CD4-positive, alpha-beta T cell treated with Interleukin-21 for 1 hour (primary cell): ENCODE measurements at regions not wholly inside any gene's neighbourhood (a gene's known extent, or its start where the extent isn't known, plus 50 kb on each side); places are given as distances from the start of the nearest gene placed in this dataset.

Experiments
- DNase-seq: peaks from one replicate; pipeline ENCODE4 v3.0.0-alpha.2; 2020

DNA sequence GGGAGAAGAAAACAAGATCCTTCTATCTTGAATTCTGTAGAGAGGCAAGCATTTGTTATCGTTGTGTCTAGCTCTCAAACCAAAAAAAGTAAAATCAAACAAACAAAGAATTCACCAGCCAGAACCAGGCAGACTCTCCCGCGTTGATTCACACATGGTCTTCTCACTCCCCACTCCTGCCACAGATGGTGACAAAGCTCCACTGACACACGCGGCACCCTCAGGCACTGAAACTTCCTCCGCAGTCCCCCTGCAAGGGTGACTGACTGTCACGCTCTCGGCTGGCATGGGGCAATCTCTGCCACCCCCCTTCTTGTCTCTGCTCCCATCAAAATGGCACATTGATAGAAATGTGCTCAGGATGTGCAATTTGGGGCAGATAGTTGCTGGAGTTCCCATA lies 304.9 kb downstream of the DHX15 start:
- DNase-seq: no peak

DNA sequence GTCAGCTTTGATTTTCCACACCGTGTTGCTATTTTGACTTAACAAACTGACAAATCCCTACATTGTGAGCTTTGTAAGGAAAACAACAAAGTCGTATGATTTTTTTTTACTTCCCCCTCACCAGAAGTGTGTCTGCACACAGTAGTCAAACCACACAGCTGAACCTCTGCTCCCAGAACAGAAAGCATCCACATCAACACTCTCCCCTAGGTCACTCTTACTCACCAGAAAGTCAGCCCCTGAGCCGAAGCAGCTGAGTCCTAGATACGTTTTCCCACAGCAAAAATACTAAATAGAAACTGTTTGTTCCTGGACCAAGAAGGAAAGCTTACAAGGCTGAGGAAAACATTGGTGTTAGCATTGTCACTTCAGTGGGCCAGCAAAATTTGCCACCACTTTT lies 305.7 kb downstream of the DHX15 start:
- no peak for DNase-seq

DNA sequence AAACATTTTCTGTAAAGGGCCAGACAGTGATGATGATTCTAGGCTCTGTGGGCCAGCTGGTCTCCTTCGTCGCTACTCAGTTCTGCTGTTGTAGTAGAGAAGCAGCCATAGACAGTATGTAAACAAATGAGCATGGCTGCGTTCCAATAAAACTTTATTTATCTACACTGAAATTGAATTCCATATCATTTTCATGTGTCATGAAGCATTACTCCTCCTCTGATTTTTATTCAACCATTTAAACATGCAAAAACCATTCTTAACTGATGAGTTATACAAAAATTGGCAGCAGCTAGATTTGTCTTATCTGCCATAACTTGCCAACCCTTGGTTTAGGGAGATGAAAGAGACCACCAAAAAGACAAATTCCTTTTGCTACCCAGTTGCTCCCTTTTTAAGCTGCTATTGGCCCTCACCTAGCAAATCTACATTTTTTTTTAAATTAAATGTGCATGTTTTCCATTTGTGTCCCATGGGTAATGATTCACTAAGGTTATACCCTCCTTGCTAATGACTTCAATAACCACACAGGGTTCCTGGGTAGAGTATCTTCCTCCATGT lies 309.9 kb downstream of the DHX15 start:
- DNase-seq: no peak

DNA sequence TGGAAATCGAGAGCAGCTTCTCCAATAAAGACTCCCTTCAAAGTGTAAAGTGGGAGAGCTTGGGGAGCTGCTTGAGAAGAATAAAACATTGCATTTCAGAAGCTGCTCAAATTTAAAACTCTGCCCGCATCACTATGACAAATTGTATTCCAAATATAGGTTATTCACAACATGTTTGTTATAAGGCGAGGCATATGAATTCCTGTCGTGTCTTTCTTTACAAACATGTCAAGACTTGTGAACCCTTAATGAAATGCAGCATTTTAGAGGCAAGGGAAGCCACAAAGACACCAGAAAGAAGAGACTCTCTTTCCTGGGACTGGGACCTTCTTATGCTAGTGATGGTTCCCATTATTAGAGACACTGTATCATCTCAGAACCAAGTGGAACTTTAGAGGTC lies 311.2 kb downstream of the DHX15 start:
- DNase-seq: no peak

DNA sequence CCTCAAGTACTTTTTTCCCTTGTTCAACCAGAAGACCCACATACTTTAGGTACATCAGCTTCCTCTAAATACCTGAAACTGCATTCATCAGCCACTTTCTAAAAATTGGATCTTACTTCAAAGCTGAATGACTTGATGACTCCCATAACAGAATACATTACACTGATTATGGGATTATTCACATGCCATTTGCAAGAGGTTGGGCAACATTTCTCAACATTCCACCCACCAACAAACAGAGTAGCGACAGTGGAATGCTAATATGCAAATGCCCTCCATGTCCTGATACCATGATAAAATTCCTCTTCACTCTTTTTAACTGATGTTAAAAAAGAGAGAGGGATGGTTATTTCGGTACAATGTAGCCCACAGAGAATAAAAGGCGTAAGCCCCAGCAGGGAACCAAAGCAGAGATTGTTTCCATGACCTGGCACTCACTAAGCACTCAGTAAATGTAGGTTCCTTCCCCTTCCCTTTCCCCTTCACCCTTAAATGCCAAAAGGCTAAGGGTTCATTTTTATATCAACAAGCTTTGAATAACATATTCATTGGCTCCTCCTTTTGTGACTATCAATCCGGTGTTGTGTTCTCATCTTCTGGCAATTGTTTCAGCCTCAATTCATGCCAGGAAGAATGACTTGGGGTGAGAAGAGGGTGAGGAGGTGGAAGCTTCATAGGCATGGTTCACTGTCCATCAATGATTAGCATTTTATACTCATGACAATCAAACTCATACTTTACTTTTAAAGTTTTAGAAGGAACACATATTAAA lies 317.2 kb downstream of the DHX15 start:
- DNase-seq: no peak

DNA sequence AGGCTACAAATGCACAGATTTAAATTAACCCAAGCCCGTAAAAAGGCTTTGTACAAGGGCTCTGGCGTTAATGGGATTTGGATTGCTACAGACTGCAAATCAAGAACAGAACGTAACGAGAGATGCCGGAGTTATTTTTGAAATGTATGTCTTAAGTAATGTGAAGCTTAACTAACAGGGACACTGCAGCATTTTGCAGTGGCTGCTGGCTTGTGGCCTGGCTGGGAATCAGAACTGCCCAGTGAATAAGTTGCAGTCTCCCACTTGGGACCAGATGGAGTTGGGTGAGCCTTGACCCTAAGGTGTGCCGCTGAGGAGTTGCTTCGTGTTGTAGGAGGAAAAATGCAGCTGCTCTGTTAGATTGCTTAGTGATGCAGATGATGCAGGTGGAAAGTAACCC lies 318.4 kb downstream of the DHX15 start:
- no peak for DNase-seq

DNA sequence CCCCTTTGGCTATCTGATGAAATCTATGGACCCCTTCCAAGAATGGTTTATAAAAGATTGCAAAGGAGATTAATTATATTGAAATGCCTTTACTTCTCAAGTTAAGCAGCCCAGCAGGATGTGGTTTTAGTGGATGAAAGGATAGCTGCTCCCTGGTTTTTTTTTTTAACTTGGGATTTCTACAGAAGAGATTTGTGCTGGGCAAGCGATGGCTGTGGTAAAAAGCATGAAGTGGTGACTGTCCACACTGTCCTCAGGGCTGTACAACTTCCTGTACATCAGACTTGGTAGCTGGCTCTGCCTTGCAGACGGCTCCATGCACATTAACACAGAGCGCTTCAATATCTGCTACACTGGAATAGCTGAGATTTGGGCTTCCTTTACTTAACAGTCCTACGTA lies 321.7 kb downstream of the DHX15 start:
- no peak for DNase-seq

DNA sequence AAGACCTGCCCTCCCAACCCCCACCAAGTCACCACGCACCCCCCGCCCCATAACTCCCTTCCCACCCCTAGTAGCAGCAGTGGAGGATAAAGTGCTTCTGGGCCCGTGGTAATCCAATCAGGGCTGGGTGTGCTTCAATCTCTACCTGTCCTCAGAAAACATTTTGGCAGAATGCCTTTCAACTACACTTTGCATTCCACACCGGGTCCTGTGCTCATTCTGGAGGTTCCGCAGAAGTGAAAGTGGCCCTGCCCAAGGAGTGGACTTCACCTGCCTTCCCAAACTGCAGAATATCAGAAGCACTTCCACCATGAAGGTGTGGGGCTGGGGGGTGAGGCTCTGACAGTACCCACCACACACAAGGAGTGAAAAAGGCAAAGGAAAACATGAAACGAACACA lies 322.3 kb downstream of the DHX15 start:
- DNase-seq: no peak

DNA sequence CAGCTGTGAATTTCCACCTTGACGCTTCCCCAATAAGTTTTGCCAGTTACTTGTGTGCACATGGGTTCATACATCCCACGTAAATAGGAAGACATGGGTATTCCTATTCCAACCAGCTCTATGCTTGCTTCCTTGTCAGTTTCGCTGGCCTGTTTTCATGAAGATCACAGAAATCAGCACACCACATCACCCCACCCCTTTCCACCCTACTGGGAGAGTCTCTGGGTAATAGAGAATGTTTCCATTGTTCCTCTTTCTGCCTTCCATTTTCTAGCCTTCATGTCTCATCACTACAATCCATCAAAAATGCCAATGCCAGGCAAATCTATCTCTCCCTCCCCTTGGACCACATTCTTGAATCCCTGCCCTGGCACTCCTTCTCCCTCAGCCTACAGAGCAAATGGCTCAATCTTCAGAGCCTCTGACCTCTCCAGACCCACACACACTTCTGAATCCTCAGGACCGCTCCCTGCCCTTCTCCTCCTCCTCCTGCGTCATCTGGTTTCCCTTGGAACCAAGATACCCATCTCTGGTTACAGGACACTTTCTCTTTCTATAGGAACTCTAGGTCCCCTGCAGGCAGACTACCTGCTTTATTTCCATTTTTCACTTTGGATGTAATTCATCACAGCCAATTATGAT lies 323.3 kb downstream of the DHX15 start:
- no peak for DNase-seq

DNA sequence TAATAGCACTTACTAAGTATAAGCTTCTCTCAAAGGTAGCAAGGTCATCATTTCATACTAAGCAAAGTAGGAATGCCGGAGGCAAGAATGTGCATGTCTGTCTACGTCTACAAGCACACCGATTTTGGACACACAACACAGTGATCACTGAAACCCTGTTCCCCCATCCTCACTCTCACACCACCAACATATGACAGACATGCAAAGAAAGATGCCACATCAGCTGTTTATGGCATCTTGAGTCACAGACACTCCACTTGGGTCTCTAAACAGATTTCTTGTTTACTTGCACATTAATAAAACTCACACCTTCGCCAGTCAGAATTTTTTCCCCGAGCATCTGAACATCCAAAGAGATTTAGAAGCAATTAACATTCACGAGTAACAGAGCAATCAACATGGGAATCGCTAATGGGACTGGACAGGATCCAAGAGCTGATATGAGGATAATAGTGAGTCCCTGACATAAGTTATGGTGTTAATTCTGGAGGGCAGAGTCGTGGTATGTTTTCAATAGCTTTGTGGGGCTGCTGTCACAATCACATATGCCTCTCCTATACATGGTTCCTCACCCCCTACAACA lies 324.1 kb downstream of the DHX15 start:
- DNase-seq: no peak

DNA sequence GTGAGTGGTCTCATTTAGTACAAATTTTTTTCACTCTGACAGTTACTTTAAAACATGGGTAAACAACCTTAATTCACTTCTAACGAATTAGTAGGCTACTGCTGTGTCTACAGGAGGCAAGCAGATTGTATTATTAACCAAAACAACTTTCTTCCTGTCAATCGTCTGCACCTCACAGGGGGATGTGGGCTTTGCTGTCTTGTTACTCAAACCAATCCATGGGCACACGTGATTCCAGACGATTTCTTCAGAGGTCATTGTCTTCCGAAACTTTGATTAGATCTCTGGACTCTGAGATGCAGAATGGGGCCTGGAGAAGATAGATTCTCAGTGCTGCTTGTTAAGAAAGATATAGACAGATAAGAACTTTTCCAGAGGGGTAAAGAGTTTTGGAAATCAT lies 327.8 kb downstream of the DHX15 start:
- DNase-seq: no peak

DNA sequence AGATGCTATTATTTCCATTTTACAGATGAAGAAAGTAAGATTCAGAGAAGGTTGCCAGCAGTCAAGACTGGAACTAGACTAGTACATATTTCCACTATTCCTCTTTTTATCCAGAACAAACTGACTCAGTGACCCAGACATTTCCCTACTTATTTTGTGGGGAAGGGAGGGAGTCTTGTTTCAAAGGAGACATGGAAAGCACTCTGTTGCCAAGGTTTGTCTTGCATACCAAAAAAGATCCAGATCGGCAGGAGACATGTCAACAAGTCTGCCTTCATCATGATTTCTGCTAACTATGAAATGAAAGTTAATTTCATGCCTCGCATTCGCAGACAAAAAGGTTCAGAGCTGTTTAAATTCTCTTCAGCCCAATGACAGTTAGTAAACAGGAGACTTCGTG lies 328.3 kb downstream of the DHX15 start:
- DNase-seq: no peak

DNA sequence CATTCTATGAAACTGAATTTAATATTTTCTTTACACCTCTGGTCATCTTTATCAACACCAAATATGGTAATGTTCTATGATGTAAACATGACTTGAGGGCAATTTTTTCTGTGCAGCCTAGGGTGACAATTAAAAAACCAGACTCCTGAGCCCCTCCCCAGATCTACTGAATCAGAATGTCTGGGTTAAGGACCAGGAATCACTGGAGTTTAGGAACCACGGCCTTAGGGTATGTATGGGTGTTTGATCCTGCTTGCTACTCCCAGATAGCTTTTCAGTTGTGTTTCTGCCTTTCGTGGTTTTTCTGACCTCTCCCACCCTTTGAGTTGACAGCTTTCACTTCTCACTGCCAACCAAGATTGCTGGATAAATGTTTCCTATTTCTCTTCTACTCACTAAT lies 332.2 kb downstream of the DHX15 start:
- no peak for DNase-seq

DNA sequence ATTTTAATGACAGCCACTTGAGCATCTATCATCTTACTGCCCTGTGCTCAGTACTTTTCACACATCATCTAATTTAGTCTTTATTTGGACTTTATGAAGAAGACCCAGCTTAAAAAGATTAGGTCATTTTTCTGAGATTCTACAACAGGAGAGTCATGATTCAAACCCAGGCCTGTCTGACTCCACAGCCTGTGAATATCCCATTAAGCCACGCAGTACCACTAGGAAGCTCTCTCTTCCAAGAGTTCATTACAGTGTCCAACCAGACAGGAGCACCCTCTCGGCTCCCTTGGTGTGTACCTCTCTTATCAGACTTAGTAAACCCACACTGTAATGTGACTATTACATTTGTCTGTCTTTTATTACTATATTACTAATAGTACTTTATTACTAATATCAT lies 332.8 kb downstream of the DHX15 start:
- DNase-seq: no peak

DNA sequence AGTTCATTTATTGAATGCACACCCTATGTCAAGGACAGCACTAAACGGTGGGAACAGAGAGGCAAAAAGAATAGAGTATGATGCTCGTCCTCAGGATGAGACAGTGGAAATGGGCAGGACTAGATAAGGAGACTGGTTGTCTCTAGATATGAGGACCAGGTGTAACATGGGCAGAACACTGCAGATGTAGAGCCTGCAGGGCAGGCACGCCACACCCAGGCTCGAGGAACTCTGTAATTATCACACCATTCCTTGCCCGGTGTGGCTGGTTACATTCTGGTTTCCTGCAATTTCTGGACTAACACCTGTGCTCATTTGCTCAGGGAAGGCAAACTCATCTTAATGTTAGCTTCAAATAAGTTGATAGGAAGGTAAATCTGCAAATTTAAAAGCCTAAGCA lies 334.4 kb downstream of the DHX15 start:
- DNase-seq: no peak

DNA sequence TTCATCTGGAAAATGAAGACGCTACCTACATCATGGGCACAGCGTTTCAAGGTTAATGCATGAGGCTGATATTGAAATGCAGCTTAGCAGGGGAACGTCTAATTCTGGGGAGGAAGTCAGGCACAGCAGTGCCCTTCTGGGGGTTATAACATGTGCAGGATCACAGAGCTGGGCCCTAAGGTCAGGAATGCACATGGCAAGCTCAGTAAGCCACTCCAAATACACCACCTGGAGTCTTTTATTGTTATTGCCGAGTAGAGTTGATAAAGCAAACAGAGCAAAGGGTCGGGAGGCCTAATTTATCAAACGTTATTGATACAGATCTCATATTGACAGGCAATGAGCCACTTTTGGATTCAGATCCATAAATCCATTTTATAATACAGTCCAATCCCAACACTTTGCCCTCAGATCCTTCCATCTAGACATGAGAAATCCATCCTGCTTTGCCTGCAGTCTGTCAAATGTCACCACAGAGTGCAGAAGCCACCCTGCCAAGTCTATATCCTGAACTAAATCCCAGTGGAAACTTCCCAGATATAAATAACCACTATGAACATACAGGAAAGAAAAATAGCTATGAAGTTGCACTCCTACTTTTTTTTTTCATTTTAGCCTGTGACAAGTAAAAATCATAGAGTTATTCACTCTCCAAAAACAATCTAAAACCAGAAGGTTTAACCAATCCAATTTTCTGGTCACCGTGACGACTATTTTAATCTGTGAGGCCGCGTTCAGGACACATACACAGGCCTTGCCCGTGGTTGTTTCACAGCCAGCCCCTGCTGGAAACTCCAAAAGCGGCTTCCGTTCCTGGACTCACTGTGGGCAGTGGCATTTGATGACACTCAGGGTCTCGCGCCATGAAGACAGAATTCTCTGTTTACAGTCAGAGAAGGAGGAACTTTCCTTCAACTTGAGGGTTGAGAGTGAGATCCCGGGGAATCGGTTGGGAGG lies 335.4 kb downstream of the DHX15 start:
- DNase-seq: no peak

DNA sequence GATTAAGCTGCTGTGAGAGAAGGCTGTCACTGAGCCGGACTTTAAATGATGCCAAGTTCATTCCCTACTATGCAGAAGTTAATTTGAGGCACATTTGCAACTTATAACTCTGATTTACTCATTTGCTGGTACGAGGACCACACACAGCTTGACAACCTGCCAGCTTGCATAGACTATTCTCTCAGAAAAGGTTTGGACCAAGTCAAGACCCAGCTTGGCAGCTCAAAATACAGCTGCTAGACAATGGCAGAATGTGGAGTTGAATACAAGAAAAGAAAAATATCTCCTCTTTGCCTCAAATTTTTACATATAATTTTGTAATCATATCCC lies 338.9 kb downstream of the DHX15 start:
- no peak for DNase-seq

DNA sequence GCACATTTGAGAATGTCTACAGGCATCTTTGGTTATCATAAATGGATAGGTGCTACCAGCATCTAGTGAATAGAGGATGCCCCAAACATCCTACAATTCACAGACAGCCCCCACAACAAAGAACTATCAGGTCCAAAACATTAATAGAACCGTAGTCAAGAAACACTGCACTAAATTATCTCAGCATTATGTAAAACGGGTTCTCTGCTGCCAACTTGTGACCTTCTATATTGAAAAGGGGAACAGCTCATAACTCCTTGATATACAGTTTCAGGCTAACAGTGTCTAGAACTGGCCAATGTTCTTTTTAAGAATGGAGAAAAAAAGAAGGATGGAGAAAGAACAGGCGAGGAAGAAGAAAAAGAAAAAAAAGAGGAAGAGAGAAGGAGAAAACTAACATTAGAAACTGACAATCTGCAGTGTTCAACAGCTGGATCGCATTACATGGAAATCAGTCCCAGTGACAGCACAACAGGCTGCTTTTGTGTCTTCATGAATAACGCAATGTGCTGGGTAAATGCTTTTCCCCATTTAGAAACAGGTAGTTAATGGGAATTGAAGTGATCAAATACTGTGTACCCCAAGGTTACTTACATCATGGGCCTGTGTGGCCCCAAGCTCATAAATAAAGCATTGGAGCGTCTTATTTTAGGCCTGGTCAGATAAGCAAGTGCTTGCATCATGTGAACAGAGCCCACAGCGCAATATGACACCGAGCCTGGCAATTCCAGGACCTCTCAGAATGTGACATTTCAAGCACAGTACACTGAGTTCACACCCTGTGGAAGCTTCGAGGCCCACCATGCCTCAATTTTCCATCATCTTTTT lies 339.5 kb downstream of the DHX15 start:
- no peak for DNase-seq

DNA sequence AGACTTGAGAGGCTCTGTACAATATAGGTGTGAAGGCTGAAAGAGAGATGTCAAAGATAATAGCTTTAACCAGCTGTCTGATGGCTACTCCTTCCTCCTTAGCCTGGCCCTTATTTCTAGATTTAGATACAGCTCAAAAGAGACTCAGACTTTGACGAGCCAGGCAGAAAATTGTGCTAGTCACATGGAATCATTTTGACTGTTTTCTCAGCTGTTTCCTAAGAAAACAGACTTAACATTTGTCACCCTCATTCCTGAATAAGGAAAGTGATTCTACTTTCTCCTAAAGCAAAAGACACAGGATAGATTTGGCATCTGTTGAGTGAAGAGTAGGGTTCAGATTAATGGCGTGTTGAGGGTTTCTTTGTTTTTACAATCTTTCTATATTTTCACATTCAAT lies 340.7 kb downstream of the DHX15 start:
- DNase-seq: no peak

DNA sequence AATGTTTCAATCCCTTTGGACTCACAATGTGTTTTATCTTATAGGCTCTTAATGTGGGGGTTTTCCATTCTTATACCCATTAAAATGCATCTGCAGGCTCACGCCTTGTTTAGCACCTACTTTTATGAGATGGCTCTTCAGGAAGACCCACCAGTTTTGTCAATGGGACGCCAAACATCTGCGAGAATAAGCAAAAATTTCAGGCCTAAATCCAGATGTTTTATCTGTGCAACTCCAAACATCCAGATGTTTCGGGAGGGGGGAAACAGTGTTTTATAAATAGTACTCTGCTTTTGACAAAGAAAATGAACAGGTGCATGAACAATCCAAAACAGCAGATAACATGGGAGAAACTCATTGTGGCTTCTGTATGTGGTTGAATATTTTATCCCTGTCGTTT lies 342.8 kb downstream of the DHX15 start:
- DNase-seq: no peak

DNA sequence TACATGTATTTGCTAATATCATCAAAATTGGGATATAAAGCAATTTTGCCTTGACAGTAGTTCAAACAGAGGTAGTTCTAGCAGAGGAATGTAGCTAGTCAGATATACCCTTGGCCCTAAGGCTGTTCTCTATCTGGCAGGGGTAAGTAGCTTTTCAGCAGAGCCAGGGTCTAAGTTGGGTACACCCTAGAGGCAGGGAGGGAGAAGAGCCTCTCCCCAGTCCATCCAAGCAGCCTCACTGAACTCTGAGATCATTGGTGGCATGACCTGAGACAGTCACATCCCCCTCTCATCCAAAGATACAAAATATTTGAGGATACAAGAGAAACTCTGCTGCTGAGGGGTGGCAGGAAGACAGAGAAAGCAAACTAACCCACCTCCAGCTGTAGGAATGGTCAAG lies 343.7 kb downstream of the DHX15 start:
- DNase-seq: no peak

DNA sequence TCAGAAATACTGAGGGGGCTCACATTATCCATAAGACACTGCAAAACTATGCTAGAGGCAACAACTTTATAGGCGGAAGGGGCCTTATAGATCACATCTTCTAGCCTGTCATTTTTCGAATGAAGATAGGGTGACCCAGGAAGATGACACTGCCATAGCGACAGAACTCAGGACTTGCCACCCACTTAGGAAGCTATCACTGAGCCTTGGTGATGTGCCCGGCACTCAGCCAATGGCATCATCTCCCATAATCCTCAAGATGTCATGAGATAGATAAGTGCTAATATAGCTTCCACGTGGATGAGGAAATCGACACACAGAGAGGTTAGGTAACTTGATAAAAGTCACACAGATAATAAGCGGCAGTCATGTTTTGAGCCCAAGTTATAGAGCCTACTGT lies 346.6 kb downstream of the DHX15 start:
- DNase-seq: no peak
